OCI-LY7 (cell line): ENCODE measurements at regions not wholly inside any gene's neighbourhood (a gene's known extent, or its start where the extent isn't known, plus 50 kb on each side); places are given as distances from the start of the nearest gene placed in this dataset.

Source experiments
- BruUV-seq: library from RNA; stranded (reverse); fragments of 400-500 nt; replicated peaks from 2 replicates; lab custom pipeline; 2021; lab: Mats Ljungman, UMichigan
- CTCF ChIA-PET: fragments of 300-600 bp; sonication (Branson Sonifier 250); formaldehyde crosslinking; loops from one replicate; lab custom pipeline; 2022; ENCODE audit warnings: antibody characterized with exemption; ENCODE audit not compliant: unreplicated experiment; lab: Charles Lee
- POLR2A ChIA-PET: fragments of 300-600 bp; sonication (Branson Sonifier 250); formaldehyde crosslinking; loops from one replicate; lab custom pipeline; 2022; ENCODE audit warnings: antibody characterized with exemption; lab: Charles Lee
- DNase-seq: peaks from one replicate; pipeline ENCODE4 v3.0.0-alpha.2; 2015; ENCODE audit warnings: low spot score
- H2AFZ ChIP-seq: fragments of 200-600 bp; sonication (generic), shearing (Covaris generic); 2 replicates; pipeline ENCODE4 v1.6.1; 2014; ENCODE audit warnings: mild to moderate bottlenecking, antibody characterized with exemption, low read length, moderate library complexity
- H3K27ac ChIP-seq: fragments of 200-600 bp; sonication (generic); 2 replicates; pipeline ENCODE4 v1.5.1; 2014; ENCODE audit warnings: mixed run types, low read depth, mild to moderate bottlenecking, moderate library complexity, low read length, inconsistent platforms; ENCODE audit not compliant: poor library complexity, severe bottlenecking
- H3K36me3 ChIP-seq: fragments of 200-600 bp; sonication (generic); 2 replicates; pipeline ENCODE4 v1.6.1; 2014; ENCODE audit warnings: mild to moderate bottlenecking, antibody characterized with exemption, low read length, moderate library complexity, mixed read lengths; ENCODE audit not compliant: insufficient read depth
- H3K4me1 ChIP-seq: fragments of 200-600 bp; sonication (generic); 2 replicates; pipeline ENCODE4 v1.5.1; 2014; ENCODE audit warnings: mild to moderate bottlenecking, low read length; ENCODE audit not compliant: insufficient read depth, poor library complexity, severe bottlenecking
- H3K4me2 ChIP-seq: fragments of 200-600 bp; sonication (generic); 2 replicates; pipeline ENCODE4 v1.6.1; 2014; ENCODE audit warnings: mild to moderate bottlenecking, low read length
- H3K4me3 ChIP-seq: fragments of 200-600 bp; sonication (generic); 2 replicates; pipeline ENCODE4 v1.5.1; 2014; ENCODE audit warnings: mild to moderate bottlenecking, low read depth, low read length; ENCODE audit not compliant: poor library complexity, severe bottlenecking
- H3K79me2 ChIP-seq: fragments of 200-600 bp; sonication (generic); 2 replicates; pipeline ENCODE4 v1.6.1; 2016; ENCODE audit warnings: low read depth, mild to moderate bottlenecking, low read length, moderate library complexity, mixed read lengths; ENCODE audit not compliant: insufficient read depth
- H3K9me2 ChIP-seq: fragments of 200-600 bp; sonication (generic); 2 replicates; pipeline ENCODE4 v1.6.1; 2016; ENCODE audit warnings: mild to moderate bottlenecking, low read length, mixed read lengths; ENCODE audit not compliant: insufficient read depth
- H3K9me3 ChIP-seq: fragments of 200-600 bp; sonication (generic); 2 replicates; pipeline ENCODE4 v1.6.1; 2014; ENCODE audit warnings: mild to moderate bottlenecking, mixed run types, low read length, mixed read lengths
- H4K20me1 ChIP-seq: fragments of 200-600 bp; sonication (generic); 2 replicates; pipeline ENCODE4 v1.6.1; 2014; ENCODE audit warnings: mild to moderate bottlenecking, antibody characterized with exemption, low read length, moderate library complexity, mixed read lengths; ENCODE audit not compliant: insufficient read depth
- CTCF ChIP-seq: fragments of 200-600 bp; sonication (generic); conservative IDR thresholded peaks from 2 replicates; pipeline ENCODE4 v1.5.1; 2014; ENCODE audit warnings: mild to moderate bottlenecking, antibody characterized with exemption, low read length, moderate library complexity, mixed read lengths
- EZH2phosphoT487 ChIP-seq: fragments of 200-600 bp; sonication (generic); IDR thresholded peaks from 2 replicates; pipeline ENCODE4 v1.6.1; 2018; ENCODE audit warnings: low read depth, borderline replicate concordance, mild to moderate bottlenecking, mixed run types, antibody characterized with exemption, low read length, moderate library complexity, mixed read lengths
- intact Hi-C: fragments of 100-400 bp; cut with micrococcal nuclease; formaldehyde crosslinking; loops from one replicate; pipeline ENCODE4 v1.10.0; 2022; ENCODE audit not compliant: unreplicated experiment

- Histone ChIP-seq H3K27ac (no peak overlapping the region), H2AFZ (no peak overlapping the region), H3K4me2 (no peak overlapping the region), H3K36me3 (no peaks in the 10 kb centered on the region), H3K9me2 (no peaks in the 10 kb centered on the region), H3K4me1 (no peaks in the 10 kb centered on the region), H3K79me2 (no peaks in the 10 kb centered on the region), H4K20me1 (no peaks in the 10 kb centered on the region), H3K9me3 (no peaks in the 10 kb centered on the region), H3K4me3 (no peak overlapping the region)
- intact Hi-C loops = no loop called here
- ChIA-PET POLR2A (no interaction called here), CTCF (no interaction called here)
- no peak for DNase-seq
- BruUV-seq = no TSS peak
- no peak for TF ChIP-seq EZH2phosphoT487
- TF ChIP-seq CTCF = no peak
Observed at GRCh38 chr11:88042647-88043046, 132.6 kb downstream of the RAB38 start.

GRCh38 chr11:88042238-88042637 lies 133.0 kb downstream of the RAB38 start:
- Histone ChIP-seq H2AFZ (no peak overlapping the region), H3K9me2 (no peaks in the 10 kb centered on the region), H4K20me1 (no peaks in the 10 kb centered on the region), H3K4me2 (no peak overlapping the region), H3K27ac (no peak overlapping the region), H3K9me3 (no peaks in the 10 kb centered on the region), H3K4me1 (no peaks in the 10 kb centered on the region), H3K36me3 (no peaks in the 10 kb centered on the region), H3K4me3 (no peak overlapping the region), H3K79me2 (no peaks in the 10 kb centered on the region)
- DNase-seq = no peak
- intact Hi-C loops = no loop called here
- ChIA-PET POLR2A (no interaction called here), CTCF (no interaction called here)
- no peak for TF ChIP-seq EZH2phosphoT487
- TF ChIP-seq CTCF = no peak
- no TSS peak for BruUV-seq

GRCh38 chr11:88041679-88042078 lies 133.6 kb downstream of the RAB38 start:
- Histone ChIP-seq H3K4me3 (no peak overlapping the region), H2AFZ (no peak overlapping the region), H3K36me3 (no peaks in the 10 kb centered on the region), H4K20me1 (no peaks in the 10 kb centered on the region), H3K4me2 (no peak overlapping the region), H3K9me3 (no peaks in the 10 kb centered on the region), H3K4me1 (no peaks in the 10 kb centered on the region), H3K79me2 (no peaks in the 10 kb centered on the region), H3K9me2 (no peaks in the 10 kb centered on the region), H3K27ac (no peak overlapping the region)
- intact Hi-C loops = no loop called here
- POLR2A ChIA-PET = no interaction called here
- no TSS peak for BruUV-seq
- CTCF ChIA-PET = no interaction called here
- DNase-seq = no peak
- TF ChIP-seq EZH2phosphoT487 (no peak), CTCF (no peak)
